Naive B cell (primary cell): ENCODE measurements at regions not wholly inside any gene's neighbourhood (a gene's known extent, or its start where the extent isn't known, plus 50 kb on each side); places are given as distances from the start of the nearest gene placed in this dataset.

Experiments
- ATAC-seq, 2 donors: fragments of 150-1000 bp; cut with Tn5 transposase; 2 replicates each; pipeline ENCODE4 v1.10.0; 2021; ENCODE audit warnings: low read depth in 2 of 2, mild to moderate bottlenecking in 2 of 2, moderate library complexity in 2 of 2
- DNase-seq: peaks from one replicate; pipeline ENCODE4 v3.0.0; 2022
- H3K27ac Mint-ChIP-seq, 6 donors: one replicate each; pipeline ENCODE4 v1.8.0; 2020 to 2022; ENCODE audit warnings: mild to moderate bottlenecking in 6 of 6, mixed read lengths in 6 of 6, moderate library complexity in 5 of 6, inconsistent platforms in 2 of 6
- H3K27me3 Mint-ChIP-seq, 3 donors: one replicate each; pipeline ENCODE4 v1.8.0; 2021 to 2022; ENCODE audit warnings: mixed read lengths in 3 of 3, mild to moderate bottlenecking in 1 of 3
- H3K36me3 Mint-ChIP-seq, 2 donors: one replicate each; pipeline ENCODE4 v1.8.0; 2020 to 2022; ENCODE audit warnings: mixed read lengths in 2 of 2, inconsistent platforms in 1 of 2, mild to moderate bottlenecking in 1 of 2
- H3K4me1 Mint-ChIP-seq, 3 donors: one replicate each; pipeline ENCODE4 v1.8.0; 2020 to 2022; ENCODE audit warnings: mixed read lengths in 3 of 3, inconsistent platforms in 1 of 3, mild to moderate bottlenecking in 1 of 3, moderate library complexity in 1 of 3
- H3K4me3 Mint-ChIP-seq, 8 donors: one replicate each; pipeline ENCODE4 v1.8.0; 2020 to 2022; ENCODE audit warnings: mild to moderate bottlenecking in 8 of 8, mixed read lengths in 8 of 8, moderate library complexity in 8 of 8, inconsistent platforms in 2 of 8
- H3K9me3 Mint-ChIP-seq, 7 donors: one replicate each; pipeline ENCODE4 v1.8.0; 2020 to 2022; ENCODE audit warnings: mixed read lengths in 7 of 7, mild to moderate bottlenecking in 5 of 7, inconsistent platforms in 2 of 7, moderate library complexity in 1 of 7

- no peak overlapping the region for H3K4me3 Mint-ChIP-seq
- H3K27ac Mint-ChIP-seq, result no peak overlapping the region
- peaks cover 5 to 24% (median 16%) of the 10 kb centered on the region in 7 donors for H3K9me3 Mint-ChIP-seq
- no peaks in the 10 kb centered on the region for H3K4me1 Mint-ChIP-seq
- ATAC-seq (no peak), DNase-seq (no peak)
- H3K27me3 Mint-ChIP-seq, result peaks cover 0 to 8% (median 0%) of the 10 kb centered on the region in 3 donors
- peaks cover 6 to 15% of the 10 kb centered on the region in 2 donors for H3K36me3 Mint-ChIP-seq
Observed at GRCh38 chr13:39803156-39803555, 147.7 kb downstream of the COG6 start.

GRCh38 chr13:39803851-39804250, 148.4 kb downstream of the COG6 start:
- ATAC-seq (no peak), DNase-seq (no peak)
- Mint-ChIP-seq H3K36me3 (peaks cover 6 to 15% of the 10 kb centered on the region in 2 donors), H3K9me3 (peaks cover 5 to 24% (median 16%) of the 10 kb centered on the region in 7 donors), H3K4me1 (no peaks in the 10 kb centered on the region), H3K4me3 (no peak overlapping the region), H3K27me3 (peaks cover 0 to 8% (median 0%) of the 10 kb centered on the region in 3 donors), H3K27ac (no peak overlapping the region)

GRCh38 chr13:39804332-39805210, 149.1 kb downstream of the COG6 start:
- H3K9me3 Mint-ChIP-seq, result peaks cover 5 to 19% (median 16%) of the 10 kb centered on the region in 7 donors
- peak overlapping the region in 1 of 6 donors; percentile 0 for H3K27ac Mint-ChIP-seq
- H3K4me1 Mint-ChIP-seq, result no peaks in the 10 kb centered on the region
- peaks cover 0 to 8% (median 0%) of the 10 kb centered on the region in 3 donors for H3K27me3 Mint-ChIP-seq
- no peak for DNase-seq
- peaks cover 6 to 15% of the 10 kb centered on the region in 2 donors for H3K36me3 Mint-ChIP-seq
- no peak overlapping the region for H3K4me3 Mint-ChIP-seq
- ATAC-seq, result no peak

- H3K36me3 Mint-ChIP-seq, result no peaks in the 10 kb centered on the region
- H3K4me3 Mint-ChIP-seq, result no peak overlapping the region
- H3K4me1 Mint-ChIP-seq, result peaks cover 0 to 3% (median 0%) of the 10 kb centered on the region in 3 donors
- peaks cover 0 to 9% (median 3%) of the 10 kb centered on the region in 7 donors for H3K9me3 Mint-ChIP-seq
- ATAC-seq, result no peak
- no peaks in the 10 kb centered on the region for H3K27me3 Mint-ChIP-seq
- DNase-seq, result no peak
- H3K27ac Mint-ChIP-seq, result no peak overlapping the region
Observed at GRCh38 chr13:39809466-39809865, 154.0 kb downstream of the COG6 start.

- no peak for DNase-seq
- H3K27ac Mint-ChIP-seq, result peak overlapping the region in 3 of 6 donors; percentile 5 to 61 (median 33)
- peaks cover 0 to 9% (median 3%) of the 10 kb centered on the region in 7 donors for H3K9me3 Mint-ChIP-seq
- no peaks in the 10 kb centered on the region for H3K36me3 Mint-ChIP-seq
- no peaks in the 10 kb centered on the region for H3K27me3 Mint-ChIP-seq
- no peak for ATAC-seq
- H3K4me1 Mint-ChIP-seq, result peaks cover 0 to 3% (median 0%) of the 10 kb centered on the region in 3 donors
- no peak overlapping the region for H3K4me3 Mint-ChIP-seq
Observed at GRCh38 chr13:39810091-39810877, 154.8 kb downstream of the COG6 start.

GRCh38 chr13:39811051-39811450, 155.6 kb downstream of the COG6 start:
- Mint-ChIP-seq H3K4me3 (no peak overlapping the region), H3K27ac (no peak overlapping the region), H3K4me1 (peaks cover 0 to 3% (median 0%) of the 10 kb centered on the region in 3 donors), H3K9me3 (peaks cover 0 to 9% (median 3%) of the 10 kb centered on the region in 7 donors), H3K27me3 (no peaks in the 10 kb centered on the region), H3K36me3 (no peaks in the 10 kb centered on the region)
- ATAC-seq (no peak), DNase-seq (no peak)

- Mint-ChIP-seq H3K36me3 (no peaks in the 10 kb centered on the region), H3K27ac (no peak overlapping the region), H3K27me3 (no peaks in the 10 kb centered on the region), H3K9me3 (peaks cover 0 to 9% (median 3%) of the 10 kb centered on the region in 7 donors), H3K4me3 (peak overlapping the region in 1 of 8 donors; percentile 13), H3K4me1 (peaks cover 0 to 3% (median 0%) of the 10 kb centered on the region in 3 donors)
- ATAC-seq (no peak), DNase-seq (no peak)
Observed at GRCh38 chr13:39811696-39812095, 156.2 kb downstream of the COG6 start.

GRCh38 chr13:39815345-39816111, 160.1 kb downstream of the COG6 start:
- no peak for ATAC-seq
- H3K27me3 Mint-ChIP-seq, result no peaks in the 10 kb centered on the region
- peak overlapping the region in 1 of 6 donors; percentile 8 for H3K27ac Mint-ChIP-seq
- H3K9me3 Mint-ChIP-seq, result peaks cover 0 to 9% (median 3%) of the 10 kb centered on the region in 7 donors
- DNase-seq, result no peak
- no peaks in the 10 kb centered on the region for H3K36me3 Mint-ChIP-seq
- peaks cover 0 to 3% (median 0%) of the 10 kb centered on the region in 3 donors for H3K4me1 Mint-ChIP-seq
- no peak overlapping the region for H3K4me3 Mint-ChIP-seq

- peaks cover 0 to 3% (median 0%) of the 10 kb centered on the region in 7 donors for H3K9me3 Mint-ChIP-seq
- no peaks in the 10 kb centered on the region for H3K36me3 Mint-ChIP-seq
- H3K4me3 Mint-ChIP-seq, result no peak overlapping the region
- DNase-seq, result no peak
- no peaks in the 10 kb centered on the region for H3K27me3 Mint-ChIP-seq
- no peak for ATAC-seq
- H3K27ac Mint-ChIP-seq, result no peak overlapping the region
- H3K4me1 Mint-ChIP-seq, result peaks cover 3 to 9% (median 6%) of the 10 kb centered on the region in 3 donors
Observed at GRCh38 chr13:39816936-39817335, 161.5 kb downstream of the COG6 start.

- Mint-ChIP-seq H3K36me3 (no peaks in the 10 kb centered on the region), H3K27ac (no peak overlapping the region)
Observed at GRCh38 chr13:39818953-39819352, 163.5 kb downstream of the COG6 start.

GRCh38 chr13:39820606-39821005, 165.1 kb downstream of the COG6 start:
- Mint-ChIP-seq H3K4me3 (no peak overlapping the region), H3K27ac (peak overlapping the region in 1 of 6 donors; percentile 19), H3K9me3 (peaks cover 0 to 3% (median 0%) of the 10 kb centered on the region in 7 donors), H3K36me3 (no peaks in the 10 kb centered on the region), H3K27me3 (peaks cover 0 to 1% (median 0%) of the 10 kb centered on the region in 3 donors), H3K4me1 (peaks cover 9 to 15% (median 15%) of the 10 kb centered on the region in 3 donors)
- ATAC-seq (no peak), DNase-seq (no peak)

More at GRCh38 chr13:39818953-39819352, 163.5 kb downstream of the COG6 start:
- Mint-ChIP-seq H3K27me3 (no peaks in the 10 kb centered on the region), H3K4me1 (peaks cover 9 to 15% (median 15%) of the 10 kb centered on the region in 3 donors), H3K4me3 (no peak overlapping the region), H3K9me3 (peaks cover 0 to 3% (median 0%) of the 10 kb centered on the region in 7 donors)
- DNase-seq (no peak), ATAC-seq (no peak)

- Mint-ChIP-seq H3K9me3 (no peaks in the 10 kb centered on the region), H3K36me3 (no peaks in the 10 kb centered on the region), H3K4me1 (peaks cover 9 to 15% (median 15%) of the 10 kb centered on the region in 3 donors), H3K27me3 (peaks cover 0 to 5% (median 0%) of the 10 kb centered on the region in 3 donors), H3K4me3 (peak overlapping the region in 5 of 8 donors; percentile 12 to 57 (median 37)), H3K27ac (no peak overlapping the region)
- no peak for DNase-seq
- no peak for ATAC-seq
Observed at GRCh38 chr13:39821977-39822376, 166.5 kb downstream of the COG6 start.

GRCh38 chr13:39822437-39822836, 167.0 kb downstream of the COG6 start:
- Mint-ChIP-seq H3K27ac (no peak overlapping the region), H3K9me3 (no peaks in the 10 kb centered on the region), H3K4me1 (peaks cover 9 to 15% (median 15%) of the 10 kb centered on the region in 3 donors), H3K4me3 (no peak overlapping the region), H3K36me3 (no peaks in the 10 kb centered on the region), H3K27me3 (peaks cover 0 to 5% (median 0%) of the 10 kb centered on the region in 3 donors)
- DNase-seq (no peak), ATAC-seq (no peak)
